Right lobe of liver (tissue), 4 donors: ENCODE measurements at regions not wholly inside any gene's neighbourhood (a gene's known extent, or its start where the extent isn't known, plus 50 kb on each side); places are given as distances from the start of the nearest gene placed in this dataset.
"Not testable (repeated sequence)": the region's sequence is repeated elsewhere in the genome, so short reads cannot be mapped to it uniquely, and the experiment has no call there.

Experiments
- POLR2A ChIP-seq: fragments of 450-650 bp; IDR thresholded peaks from one replicate; pipeline ENCODE4 v1.6.1; 2017; ENCODE audit warnings: antibody characterized with exemption, mild to moderate bottlenecking
- TF ChIP-seq, protein P1 (sequence below), 4 donors: fragments of 200-600 bp in 3 of 4; fragments of 450-650 bp in 1 of 4; IDR thresholded peaks; one replicate each; pipeline versions ENCODE4 v1.5.1 to v1.8.0; 2016 to 2022; ENCODE audit warnings: antibody characterized with exemption in 4 of 4, mild to moderate bottlenecking in 2 of 4
- donor health status: DM: no; HTN: no; CAD: no.
- donor health status: DM: no; HTN: no; CAD: no.
- donor health status: DM: no; HTN: yes; CAD: no.

DNA sequence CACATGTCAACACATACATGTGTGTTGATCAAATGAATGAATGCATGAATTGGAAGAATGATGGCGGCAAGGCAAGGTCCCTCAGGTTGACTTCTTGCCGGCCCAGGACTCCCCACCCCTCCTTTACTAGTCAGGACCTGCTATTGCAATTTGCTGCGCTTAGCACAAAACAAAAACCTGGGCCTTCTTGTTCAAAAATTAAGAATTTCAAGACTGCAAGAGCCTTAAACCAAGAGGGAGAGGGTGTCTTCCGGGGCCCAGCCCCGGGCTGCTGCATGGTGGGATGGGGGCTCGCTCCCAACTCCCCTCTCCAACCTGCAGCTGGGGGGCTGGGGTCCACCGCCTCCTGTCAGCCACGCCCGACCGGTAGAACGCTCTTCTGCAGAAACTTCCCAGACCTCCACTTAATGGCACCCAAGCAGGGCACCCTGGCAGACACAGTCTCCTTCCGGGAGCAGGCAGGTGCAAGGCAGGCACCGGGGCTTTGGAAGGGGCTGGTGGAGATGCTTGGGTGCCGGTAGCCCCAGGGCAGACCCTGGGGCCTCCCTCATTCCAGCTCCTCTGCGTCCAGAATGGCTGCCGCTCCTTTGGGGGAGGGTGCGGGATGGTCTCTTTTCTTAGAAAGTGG is 2896.5 kb downstream of the RPIA start:
- TF ChIP-seq, protein P1, sequence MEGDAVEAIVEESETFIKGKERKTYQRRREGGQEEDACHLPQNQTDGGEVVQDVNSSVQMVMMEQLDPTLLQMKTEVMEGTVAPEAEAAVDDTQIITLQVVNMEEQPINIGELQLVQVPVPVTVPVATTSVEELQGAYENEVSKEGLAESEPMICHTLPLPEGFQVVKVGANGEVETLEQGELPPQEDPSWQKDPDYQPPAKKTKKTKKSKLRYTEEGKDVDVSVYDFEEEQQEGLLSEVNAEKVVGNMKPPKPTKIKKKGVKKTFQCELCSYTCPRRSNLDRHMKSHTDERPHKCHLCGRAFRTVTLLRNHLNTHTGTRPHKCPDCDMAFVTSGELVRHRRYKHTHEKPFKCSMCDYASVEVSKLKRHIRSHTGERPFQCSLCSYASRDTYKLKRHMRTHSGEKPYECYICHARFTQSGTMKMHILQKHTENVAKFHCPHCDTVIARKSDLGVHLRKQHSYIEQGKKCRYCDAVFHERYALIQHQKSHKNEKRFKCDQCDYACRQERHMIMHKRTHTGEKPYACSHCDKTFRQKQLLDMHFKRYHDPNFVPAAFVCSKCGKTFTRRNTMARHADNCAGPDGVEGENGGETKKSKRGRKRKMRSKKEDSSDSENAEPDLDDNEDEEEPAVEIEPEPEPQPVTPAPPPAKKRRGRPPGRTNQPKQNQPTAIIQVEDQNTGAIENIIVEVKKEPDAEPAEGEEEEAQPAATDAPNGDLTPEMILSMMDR (IDR thresholded peaks at IDR 0.05) = not testable (repeated sequence)
- TF ChIP-seq POLR2A = not testable (repeated sequence)
